GM21576 (cell line): ENCODE measurements at regions not wholly inside any gene's neighbourhood (a gene's known extent, or its start where the extent isn't known, plus 50 kb on each side); places are given as distances from the start of the nearest gene placed in this dataset.
"Not testable (repeated sequence)": the region's sequence is repeated elsewhere in the genome, so short reads cannot be mapped to it uniquely, and the experiment has no call there.

Experiments
- ATAC-seq: cut with Tn5 transposase; IDR thresholded peaks from one replicate; pipeline ENCODE4 v1.9.1; 2021; ENCODE audit warnings: mild to moderate bottlenecking, moderate library complexity; ENCODE audit not compliant: unreplicated experiment

- ATAC-seq, result not testable (repeated sequence)
Measured at GRCh38 chr17:445839-446238, 93.2 kb upstream of the RPH3AL start, which contains the start of gene RFLNB. Gene RFLNB, minus strand, starts transcription at chr17:445939.

DNA sequence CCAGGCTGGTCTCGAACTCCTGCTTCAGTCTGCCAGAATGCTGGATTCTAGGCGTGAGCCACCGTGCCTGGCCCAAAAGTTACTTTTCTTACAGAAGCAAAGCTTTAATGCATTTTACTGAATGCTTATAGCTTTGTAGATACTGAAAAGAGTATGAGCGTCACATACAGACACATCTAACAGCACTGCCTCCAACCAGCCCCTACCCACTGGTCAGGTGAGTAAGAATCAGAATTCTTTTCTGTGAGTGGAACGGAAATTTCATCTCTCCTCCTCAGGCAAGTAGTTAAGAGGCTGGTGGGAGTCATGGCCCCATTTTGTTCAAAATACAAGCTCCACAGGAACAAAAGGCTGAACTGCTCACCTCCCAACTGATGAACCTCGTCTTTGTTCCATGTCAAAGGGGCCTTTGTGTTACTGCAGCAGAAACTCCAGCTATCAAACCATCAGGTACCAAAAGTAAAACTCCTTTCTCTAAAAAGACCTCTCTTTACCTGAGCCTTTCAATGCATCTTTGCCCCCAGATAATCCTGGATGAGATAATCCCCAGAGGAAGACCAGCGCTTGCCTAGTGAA lies 92.4 kb upstream of the RPH3AL start:
- ATAC-seq, result no peak

DNA sequence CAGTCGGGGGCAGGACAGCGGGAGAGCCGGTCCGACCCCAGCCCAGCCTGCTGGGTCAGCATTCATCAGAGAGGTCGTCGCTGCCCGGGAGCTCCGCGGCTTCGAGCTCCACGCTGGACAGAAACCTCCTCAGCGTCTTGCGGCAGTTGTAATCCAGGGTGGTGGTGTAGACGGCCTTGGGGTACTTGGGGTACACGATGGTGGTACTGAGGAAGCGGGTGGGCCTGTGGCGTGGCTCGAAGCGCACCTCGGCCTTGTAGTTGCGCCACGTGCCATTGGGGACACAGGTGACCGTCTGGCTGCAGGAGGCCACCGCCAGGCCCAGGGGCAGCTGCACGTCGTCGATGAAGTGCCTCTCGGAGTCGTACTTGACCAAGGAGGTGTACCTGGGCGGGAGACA lies 90.5 kb upstream of the RPH3AL start:
- no peak for ATAC-seq

DNA sequence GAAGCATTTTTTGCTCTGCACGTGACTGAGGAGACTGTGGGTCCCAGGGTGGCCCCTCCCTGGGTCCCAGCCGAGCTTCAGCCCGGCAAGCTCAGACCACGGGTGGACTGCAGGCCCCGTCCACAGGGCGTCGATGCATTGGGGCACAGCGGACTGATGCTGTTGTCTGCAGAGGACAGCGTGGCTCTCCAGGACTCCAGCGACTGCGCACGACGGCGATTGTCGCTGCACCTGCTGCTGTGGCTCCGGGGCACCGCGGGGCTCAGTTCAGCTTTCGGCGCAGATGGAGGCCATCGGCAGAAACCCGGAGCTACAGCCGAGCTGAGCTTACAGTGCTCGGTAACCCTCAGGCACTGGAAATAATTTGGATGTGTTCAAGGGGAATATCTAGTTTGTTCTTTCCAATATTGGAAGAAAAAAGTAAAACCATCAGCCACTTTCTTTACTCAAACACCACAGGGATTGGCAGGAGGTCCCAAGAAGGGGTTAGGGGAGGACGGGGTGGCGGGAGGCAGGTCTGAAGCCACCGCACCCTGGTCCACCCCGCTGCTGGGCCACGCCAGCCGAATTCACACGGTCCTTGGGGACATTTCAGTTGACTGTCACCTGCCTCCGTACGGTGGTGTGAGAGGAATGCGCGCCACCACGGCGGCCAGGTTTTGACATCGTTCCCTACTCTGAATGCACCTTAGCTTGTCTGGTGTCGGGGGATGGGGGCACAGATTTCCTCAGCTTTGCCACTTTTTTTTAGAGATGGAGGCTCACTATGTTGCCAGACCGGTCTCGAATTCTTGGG lies 88.7 kb upstream of the RPH3AL start:
- ATAC-seq, result no peak

- no peak for ATAC-seq
Measured at GRCh38 chr17:438191-438590, 85.6 kb upstream of the RPH3AL start.

- ATAC-seq, result no peak
Measured at GRCh38 chr17:437545-437944, 84.9 kb upstream of the RPH3AL start.

DNA sequence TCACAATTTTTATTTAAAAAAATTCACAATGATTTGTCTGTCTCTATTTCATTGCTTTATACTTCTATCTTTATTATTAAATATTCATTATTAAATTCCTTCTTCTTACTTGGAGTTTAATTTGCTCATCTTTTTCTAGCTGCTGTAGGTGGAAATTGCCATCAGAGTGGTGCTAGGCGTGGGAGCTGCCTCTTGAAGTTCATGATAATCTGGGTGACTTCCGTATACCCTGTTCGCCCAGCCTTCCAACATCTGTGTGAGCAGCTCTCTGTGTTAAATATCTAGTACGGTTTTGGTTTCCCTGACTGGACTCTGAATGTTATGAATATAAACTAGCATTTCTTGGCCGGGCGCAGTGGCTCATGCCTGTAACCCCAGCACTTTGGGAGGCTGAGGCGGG lies 84.0 kb upstream of the RPH3AL start:
- ATAC-seq, result no peak

DNA sequence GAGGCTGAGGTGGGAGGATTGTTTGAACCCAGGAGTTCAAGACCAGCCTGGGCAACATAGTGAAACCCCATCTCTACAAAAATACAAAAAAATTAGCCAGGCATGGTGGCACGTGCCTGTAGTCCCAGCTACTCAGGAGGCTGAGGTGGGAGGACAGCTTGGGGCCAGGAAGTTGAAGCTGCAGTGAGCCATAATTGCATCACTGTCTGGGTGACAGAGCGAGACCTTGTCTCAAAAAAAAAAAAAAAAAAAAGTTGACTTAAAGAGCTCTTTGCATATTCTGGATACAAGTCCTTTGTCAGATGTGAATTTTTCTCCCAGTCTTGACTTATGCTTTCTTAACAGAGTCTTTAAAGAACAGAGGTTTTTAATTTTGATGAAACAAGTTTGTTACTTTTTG lies 79.9 kb upstream of the RPH3AL start:
- ATAC-seq, result not testable (repeated sequence)

DNA sequence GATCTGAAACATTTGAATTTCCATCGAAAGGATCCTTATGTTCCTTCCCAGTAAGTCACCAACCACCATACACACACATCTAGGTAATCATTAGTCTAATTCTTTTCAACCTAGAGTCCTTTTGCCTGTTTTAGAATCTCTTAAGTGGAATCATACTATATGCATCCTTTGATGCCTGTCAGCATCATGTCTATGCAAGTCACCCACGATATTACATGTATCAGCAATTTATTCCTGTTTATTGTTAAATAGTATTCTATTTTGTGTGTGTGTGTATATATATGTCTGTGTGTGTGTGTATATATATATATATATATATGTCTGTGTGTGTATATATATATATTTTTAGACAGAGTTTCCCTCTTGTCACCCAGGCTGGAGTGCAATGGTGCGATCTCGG lies 78.9 kb upstream of the RPH3AL start:
- no peak for ATAC-seq

GRCh38 chr17:429589-429988 lies 77.0 kb upstream of the RPH3AL start:
- no peak for ATAC-seq

GRCh38 chr17:428414-428813 lies 75.8 kb upstream of the RPH3AL start:
- no peak for ATAC-seq

GRCh38 chr17:427891-428290 lies 75.3 kb upstream of the RPH3AL start:
- ATAC-seq, result no peak

DNA sequence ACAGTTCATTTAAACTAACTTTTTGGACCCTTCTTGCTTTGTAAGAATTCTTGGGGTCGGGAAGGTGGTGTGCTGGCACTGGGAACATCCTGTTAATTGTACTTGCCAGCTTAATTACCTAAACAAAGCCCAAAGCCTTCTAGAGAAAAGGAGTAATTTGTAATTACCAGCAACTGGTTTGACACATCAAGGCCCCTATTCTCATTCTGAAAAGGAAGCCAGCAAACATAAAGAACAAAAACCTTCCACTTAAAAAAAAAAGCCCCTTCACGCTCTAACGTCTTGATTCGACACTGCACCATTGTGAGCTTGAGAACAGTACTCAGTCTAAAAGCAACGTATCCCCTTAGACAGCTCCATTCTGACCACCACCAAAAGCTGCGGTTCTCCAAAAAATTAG lies 74.7 kb upstream of the RPH3AL start:
- no peak for ATAC-seq

DNA sequence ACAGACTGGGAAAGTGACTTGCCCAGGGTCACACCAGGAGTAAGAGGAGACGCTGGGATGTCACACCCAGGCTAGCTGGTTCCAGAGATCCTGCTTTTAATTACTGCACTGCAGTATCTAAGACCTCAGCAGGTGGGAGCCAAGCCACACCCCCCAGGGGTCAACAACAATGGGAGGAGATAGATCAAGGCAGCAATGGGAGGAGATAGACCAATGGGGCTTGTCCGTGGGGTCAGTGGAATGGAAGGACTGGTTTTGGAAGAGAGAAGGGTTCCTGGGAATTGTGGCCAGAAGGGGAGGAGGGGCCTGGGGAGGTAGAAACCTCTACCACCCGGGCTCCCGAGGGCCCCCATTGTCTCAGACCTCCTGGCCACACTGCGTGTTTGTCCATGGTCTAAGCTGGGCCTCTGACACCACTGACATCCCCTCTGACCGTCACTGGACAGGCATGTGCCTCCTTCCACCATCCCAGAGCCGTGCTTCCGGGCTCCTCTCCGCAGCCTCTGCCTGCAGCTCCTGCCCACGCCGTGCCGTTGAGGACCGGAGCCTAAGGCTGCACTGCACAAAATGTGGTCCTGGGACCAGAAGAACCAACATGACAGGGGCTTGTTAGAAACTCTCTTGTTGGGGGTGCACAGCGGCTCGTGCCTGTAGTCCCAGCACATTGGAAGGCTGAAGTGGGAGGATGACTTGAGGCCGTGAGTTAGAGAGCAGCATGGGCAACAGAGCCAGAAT lies 69.8 kb upstream of the RPH3AL start:
- ATAC-seq, result no peak

DNA sequence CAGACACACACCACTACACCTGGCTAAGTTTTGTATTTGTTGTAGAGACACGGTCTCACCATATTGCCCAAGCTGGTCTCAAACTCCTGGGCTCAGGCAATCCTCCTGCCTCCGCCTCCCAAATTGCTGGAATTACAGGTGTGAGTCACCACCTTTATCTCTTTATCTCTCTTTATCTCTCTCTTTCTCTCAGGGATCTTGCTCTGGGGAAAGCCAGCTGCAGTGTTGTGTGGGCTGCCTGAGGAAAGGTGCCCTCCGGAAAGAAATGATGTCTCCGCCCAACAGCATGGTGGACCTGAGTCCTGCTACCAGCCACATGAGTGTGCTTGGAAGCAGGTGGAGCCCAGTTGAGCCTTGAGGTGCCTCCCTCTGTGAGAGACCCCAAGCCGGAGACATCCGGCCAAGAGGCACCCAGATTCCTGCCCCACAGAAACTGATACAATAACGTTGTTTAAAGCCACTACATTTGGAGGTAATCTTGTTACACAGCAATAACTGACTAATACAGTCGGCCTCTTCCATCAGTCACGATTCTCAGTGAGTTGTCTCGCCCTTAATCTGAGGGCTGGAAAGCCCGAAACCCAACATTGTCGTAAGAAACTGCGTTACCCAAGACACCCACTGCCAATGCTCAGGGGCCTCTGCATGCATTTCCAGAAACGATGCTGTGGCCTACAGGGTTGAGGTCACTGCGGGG lies 68.0 kb upstream of the RPH3AL start:
- no peak for ATAC-seq

DNA sequence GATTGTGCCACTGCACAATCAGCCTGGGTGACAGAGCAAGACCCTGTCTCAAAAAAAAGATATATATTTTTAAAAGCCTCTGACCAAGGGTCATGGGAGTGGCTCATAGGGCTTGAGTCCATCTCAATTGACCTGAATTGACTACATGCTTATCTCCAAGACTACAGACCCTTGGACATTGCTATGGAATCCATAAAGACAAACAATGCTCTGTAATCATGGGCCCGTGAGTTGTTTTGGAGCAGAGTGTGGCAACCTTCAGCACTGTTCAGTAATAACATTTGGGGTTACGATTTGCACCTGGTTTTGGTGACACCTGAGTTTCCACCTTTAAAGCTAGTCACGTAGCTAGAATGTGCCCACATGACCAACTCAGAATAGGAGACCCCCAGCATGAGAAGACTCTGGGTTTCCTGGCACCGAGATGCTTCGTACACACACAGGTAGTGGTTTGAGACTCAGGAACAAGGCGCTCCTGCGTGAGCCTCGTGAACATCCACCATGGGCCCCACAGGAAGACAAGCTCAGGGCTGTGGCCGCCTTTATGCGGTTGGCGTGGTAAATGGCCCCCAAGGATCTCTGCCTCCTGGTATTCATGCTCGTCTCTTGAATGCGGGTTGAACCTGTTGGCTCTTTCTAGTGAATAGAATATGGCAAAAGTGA lies 66.6 kb upstream of the RPH3AL start:
- ATAC-seq, result no peak

DNA sequence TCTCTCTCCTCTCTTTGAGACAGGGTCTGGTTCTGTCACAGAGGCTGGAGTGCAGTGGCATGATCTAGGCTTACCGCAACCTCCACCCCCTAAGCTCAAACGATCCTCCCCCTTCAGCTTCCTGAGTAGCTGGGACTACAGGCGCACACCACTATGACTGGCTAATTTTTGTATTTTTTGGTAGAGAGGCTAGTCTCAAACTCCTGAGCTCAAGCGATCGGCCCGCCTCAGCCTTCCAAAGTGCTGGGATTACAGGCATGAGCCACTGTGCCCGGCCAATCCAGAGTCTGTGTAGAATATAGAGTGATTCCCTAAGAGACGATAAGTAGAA lies 65.8 kb upstream of the RPH3AL start:
- ATAC-seq, result no peak

DNA sequence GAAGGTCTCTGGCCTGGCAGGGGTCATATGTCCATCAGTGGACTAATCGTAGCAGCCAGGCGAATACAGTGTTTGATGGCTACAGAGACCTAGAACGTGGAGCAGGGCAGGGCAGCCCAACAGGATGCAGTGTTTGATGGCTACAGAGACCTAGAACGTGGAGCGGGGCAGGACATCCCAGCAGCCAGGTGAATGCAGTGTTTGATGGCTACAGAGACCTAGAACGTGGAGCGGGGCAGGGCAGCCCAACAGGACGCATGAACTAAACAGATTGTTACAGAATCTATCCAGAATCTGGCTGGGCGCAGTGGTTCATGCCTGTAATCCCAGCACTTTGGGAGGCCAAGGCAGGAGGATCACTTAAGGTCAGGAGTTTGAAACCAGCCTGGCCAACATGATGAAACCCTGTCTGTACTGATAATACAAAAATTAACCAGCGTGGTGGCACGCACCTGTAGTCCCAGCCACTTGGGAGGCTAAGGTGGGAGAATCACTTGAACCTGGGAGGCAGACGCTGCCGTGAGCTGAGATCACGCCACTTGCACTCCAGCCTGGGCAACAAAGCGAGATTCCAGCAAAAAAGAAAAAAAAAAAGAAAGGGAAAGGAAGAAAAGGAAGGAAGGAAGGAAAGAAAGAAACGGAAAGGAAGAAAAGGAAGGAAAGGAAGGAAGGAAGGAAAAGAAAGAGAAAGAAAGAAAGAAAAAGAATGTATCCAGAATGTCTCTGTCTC lies 65.2 kb upstream of the RPH3AL start:
- no peak for ATAC-seq

- ATAC-seq, result peak; percentile 56
Measured at GRCh38 chr17:416293-417206, 63.9 kb upstream of the RPH3AL start.
